Gastrocnemius medialis (tissue), 4 donors: ENCODE measurements at regions not wholly inside any gene's neighbourhood (a gene's known extent, or its start where the extent isn't known, plus 50 kb on each side); places are given as distances from the start of the nearest gene placed in this dataset.
"Not testable (repeated sequence)": the region's sequence is repeated elsewhere in the genome, so short reads cannot be mapped to it uniquely, and the experiment has no call there.

ENCODE experiments used
- POLR2A ChIP-seq, 2 donors: fragments of 450-650 bp; IDR thresholded peaks; one replicate each; pipeline ENCODE4 v1.6.1; 2017; ENCODE audit warnings: antibody characterized with exemption in 2 of 2, mild to moderate bottlenecking in 2 of 2, moderate library complexity in 2 of 2
- TF ChIP-seq, protein P1 (sequence below), 5 experiments: fragments of 450-650 bp in 3 of 5; fragments of 200-600 bp in 2 of 5; sonication (generic) in 2 of 5; IDR thresholded peaks in 4 of 5; conservative IDR thresholded peaks in 1 of 5; 1 replicate in 4 of 5; 2 replicates in 1 of 5; pipeline ENCODE4 v1.5.1; 2016 to 2019; ENCODE audit warnings: antibody characterized with exemption in 5 of 5, mild to moderate bottlenecking in 3 of 5, moderate library complexity in 3 of 5

DNA sequence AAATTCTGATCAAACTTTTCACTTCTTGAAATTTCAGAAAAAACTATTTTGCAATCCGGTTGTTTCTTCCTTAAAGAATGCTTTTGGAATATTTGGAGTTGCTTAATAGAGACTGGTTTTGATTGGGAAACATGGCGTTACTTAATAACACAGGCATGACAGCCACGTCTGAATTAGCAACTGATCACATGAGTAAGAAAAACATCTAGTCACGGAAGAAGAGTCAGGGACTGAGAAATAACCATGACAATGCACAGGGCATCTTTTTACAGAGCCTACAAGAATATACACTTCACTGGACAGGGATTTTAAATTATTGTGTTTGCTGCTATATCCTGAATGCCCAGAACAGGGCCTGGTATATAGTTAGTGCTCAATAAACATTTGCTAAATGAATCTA, 94.1 kb upstream of the NOTCH2NLA start:
- not testable (repeated sequence) for TF ChIP-seq POLR2A (IDR thresholded peaks at IDR 0.05)
- TF ChIP-seq, protein P1, sequence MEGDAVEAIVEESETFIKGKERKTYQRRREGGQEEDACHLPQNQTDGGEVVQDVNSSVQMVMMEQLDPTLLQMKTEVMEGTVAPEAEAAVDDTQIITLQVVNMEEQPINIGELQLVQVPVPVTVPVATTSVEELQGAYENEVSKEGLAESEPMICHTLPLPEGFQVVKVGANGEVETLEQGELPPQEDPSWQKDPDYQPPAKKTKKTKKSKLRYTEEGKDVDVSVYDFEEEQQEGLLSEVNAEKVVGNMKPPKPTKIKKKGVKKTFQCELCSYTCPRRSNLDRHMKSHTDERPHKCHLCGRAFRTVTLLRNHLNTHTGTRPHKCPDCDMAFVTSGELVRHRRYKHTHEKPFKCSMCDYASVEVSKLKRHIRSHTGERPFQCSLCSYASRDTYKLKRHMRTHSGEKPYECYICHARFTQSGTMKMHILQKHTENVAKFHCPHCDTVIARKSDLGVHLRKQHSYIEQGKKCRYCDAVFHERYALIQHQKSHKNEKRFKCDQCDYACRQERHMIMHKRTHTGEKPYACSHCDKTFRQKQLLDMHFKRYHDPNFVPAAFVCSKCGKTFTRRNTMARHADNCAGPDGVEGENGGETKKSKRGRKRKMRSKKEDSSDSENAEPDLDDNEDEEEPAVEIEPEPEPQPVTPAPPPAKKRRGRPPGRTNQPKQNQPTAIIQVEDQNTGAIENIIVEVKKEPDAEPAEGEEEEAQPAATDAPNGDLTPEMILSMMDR (IDR thresholded peaks at IDR 0.05 in 4 of 5, conservative IDR thresholded peaks at IDR 0.05 in 1 of 5) = not testable (repeated sequence)
